Cardiac septum (tissue), 1 donor: ENCODE measurements at regions not wholly inside any gene's neighbourhood (a gene's known extent, or its start where the extent isn't known, plus 50 kb on each side); places are given as distances from the start of the nearest gene placed in this dataset.

Source experiments
- DNase-seq: peaks from one replicate; pipeline ENCODE4 v3.0.0-alpha.2; 2020; ENCODE audit warnings: low spot score
- intact Hi-C: fragments of 100-400 bp; cut with DNase I; formaldehyde crosslinking; loops from one replicate; pipeline ENCODE4 v1.14.0; 2022
- donor health status: DM: no; HTN: no; CAD: no.

GRCh38 chr9:75699017-75699416, 191.5 kb upstream of the PCSK5 start:
- intact Hi-C loops, result no loop called here
- DNase-seq, result no peak

GRCh38 chr9:75699625-75700251, 190.7 kb upstream of the PCSK5 start:
- intact Hi-C loops, result no loop called here

GRCh38 chr9:75700252-75700640, 190.2 kb upstream of the PCSK5 start:
- no peak for DNase-seq
- intact Hi-C loops, result no loop called here

More at GRCh38 chr9:75699625-75700251, 190.7 kb upstream of the PCSK5 start:
- no peak for DNase-seq

- intact Hi-C loops, result no loop called here
- no peak for DNase-seq
These were observed 183.3 kb upstream of the PCSK5 start for GRCh38 chr9:75707191-75707590.

GRCh38 chr9:75709698-75710097, 180.8 kb upstream of the PCSK5 start:
- no peak for DNase-seq
- intact Hi-C loops, result loop anchor here (10.0 kb wide), 1 partner anchor 55 kb away; no protein-coding TSS in a partner anchor

GRCh38 chr9:75712700-75713099, 177.8 kb upstream of the PCSK5 start:
- DNase-seq, result no peak
- intact Hi-C loops, result loop anchor here (10.0 kb wide), 1 partner anchor 58 kb away; no protein-coding TSS in a partner anchor

GRCh38 chr9:75713335-75713734, 177.1 kb upstream of the PCSK5 start:
- no peak for DNase-seq
- intact Hi-C loops, result loop anchor here (10.0 kb wide), 1 partner anchor 59 kb away; no protein-coding TSS in a partner anchor

- intact Hi-C loops, result loop anchor here (10.0 kb wide), 1 partner anchor 61 kb away; no protein-coding TSS in a partner anchor
- DNase-seq, result no peak
These were observed 175.1 kb upstream of the PCSK5 start for GRCh38 chr9:75715360-75715759.

GRCh38 chr9:75718677-75719076, 171.8 kb upstream of the PCSK5 start:
- DNase-seq, result no peak

GRCh38 chr9:75728391-75728790, 162.1 kb upstream of the PCSK5 start:
- intact Hi-C loops, result no loop called here
- no peak for DNase-seq

More at GRCh38 chr9:75718677-75719076, 171.8 kb upstream of the PCSK5 start:
- intact Hi-C loops, result loop anchor here (10.0 kb wide), 1 partner anchor 64 kb away; no protein-coding TSS in a partner anchor

- intact Hi-C loops, result no loop called here
These were observed 155.7 kb upstream of the PCSK5 start for GRCh38 chr9:75734802-75735201.

GRCh38 chr9:75739884-75740611, 150.4 kb upstream of the PCSK5 start:
- intact Hi-C loops, result no loop called here
- DNase-seq, result no peak

More at GRCh38 chr9:75734802-75735201, 155.7 kb upstream of the PCSK5 start:
- DNase-seq, result no peak

GRCh38 chr9:75743855-75744254, 146.6 kb upstream of the PCSK5 start:
- intact Hi-C loops, result no loop called here

GRCh38 chr9:75754080-75754479, 136.4 kb upstream of the PCSK5 start:
- intact Hi-C loops, result no loop called here
- DNase-seq, result peak; percentile 80

More at GRCh38 chr9:75743855-75744254, 146.6 kb upstream of the PCSK5 start:
- no peak for DNase-seq

- intact Hi-C loops, result no loop called here
- no peak for DNase-seq
These were observed 115.3 kb upstream of the PCSK5 start for GRCh38 chr9:75775166-75775565.

GRCh38 chr9:75775966-75776691, 114.3 kb upstream of the PCSK5 start:
- intact Hi-C loops, result no loop called here
- DNase-seq, result no peak

GRCh38 chr9:75780185-75780584, 110.3 kb upstream of the PCSK5 start:
- intact Hi-C loops, result no loop called here

GRCh38 chr9:75788006-75788634, 102.4 kb upstream of the PCSK5 start:
- DNase-seq, result no peak
- intact Hi-C loops, result no loop called here

More at GRCh38 chr9:75780185-75780584, 110.3 kb upstream of the PCSK5 start:
- no peak for DNase-seq

- intact Hi-C loops, result no loop called here
- no peak for DNase-seq
These were observed 93.3 kb upstream of the PCSK5 start for GRCh38 chr9:75797085-75797580.

GRCh38 chr9:75798505-75798904, 92.0 kb upstream of the PCSK5 start:
- intact Hi-C loops, result no loop called here

More at GRCh38 chr9:75798505-75798904, 92.0 kb upstream of the PCSK5 start:
- DNase-seq, result no peak
